Calu3 (cell line): ENCODE measurements at regions not wholly inside any gene's neighbourhood (a gene's known extent, or its start where the extent isn't known, plus 50 kb on each side); places are given as distances from the start of the nearest gene placed in this dataset.

Experiments
- BruUV-seq: library from RNA; stranded (reverse); fragments of 400-500 nt; replicated peaks from 2 replicates; lab custom pipeline; 2021; lab: Mats Ljungman, UMichigan
- CTCF ChIA-PET: fragments of 300-600 bp; sonication (Branson Sonifier 250); formaldehyde crosslinking; loops from one replicate; lab custom pipeline; 2022; ENCODE audit warnings: antibody characterized with exemption; lab: Charles Lee
- DNase-seq: peaks from one replicate; pipeline ENCODE4 v3.0.0; 2022
- H3K27ac Mint-ChIP-seq: one replicate; pipeline ENCODE4 v1.8.0; 2022; ENCODE audit warnings: mixed read lengths; ENCODE audit not compliant: unreplicated experiment
- H3K27me3 Mint-ChIP-seq: one replicate; pipeline ENCODE4 v1.8.0; 2022; ENCODE audit warnings: mixed read lengths; ENCODE audit not compliant: unreplicated experiment
- H3K36me3 Mint-ChIP-seq: one replicate; pipeline ENCODE4 v1.8.0; 2022; ENCODE audit warnings: mild to moderate bottlenecking, moderate library complexity, mixed read lengths; ENCODE audit not compliant: insufficient read depth, unreplicated experiment
- H3K4me1 Mint-ChIP-seq: one replicate; pipeline ENCODE4 v1.8.0; 2022; ENCODE audit warnings: mild to moderate bottlenecking, low read depth, mixed read lengths; ENCODE audit not compliant: unreplicated experiment
- H3K4me3 Mint-ChIP-seq: one replicate; pipeline ENCODE4 v1.8.0; 2022; ENCODE audit warnings: mild to moderate bottlenecking, low read depth, moderate library complexity, mixed read lengths; ENCODE audit not compliant: unreplicated experiment
- H3K9me3 Mint-ChIP-seq: one replicate; pipeline ENCODE4 v1.8.0; 2022; ENCODE audit warnings: low read depth, mixed read lengths; ENCODE audit not compliant: unreplicated experiment
- CTCF ChIP-seq: fragments of 200-600 bp; IDR thresholded peaks from one replicate; pipeline ENCODE4 v1.8.0; 2022; ENCODE audit warnings: antibody characterized with exemption; ENCODE audit not compliant: unreplicated experiment
- intact Hi-C: fragments of 100-400 bp; cut with micrococcal nuclease; formaldehyde crosslinking; loops from one replicate; pipeline ENCODE4 v1.10.0; 2022; ENCODE audit not compliant: unreplicated experiment

- no TSS peak for BruUV-seq
- no peak overlapping the region for H3K4me3 Mint-ChIP-seq
- CTCF ChIA-PET, result no interaction called here
- intact Hi-C loops, result no loop called here
- no peaks in the 10 kb centered on the region for H3K27me3 Mint-ChIP-seq
- H3K36me3 Mint-ChIP-seq, result no peaks in the 10 kb centered on the region
- no peak for DNase-seq
- H3K9me3 Mint-ChIP-seq, result no peaks in the 10 kb centered on the region
- no peak overlapping the region for H3K27ac Mint-ChIP-seq
- no peak for TF ChIP-seq CTCF
- H3K4me1 Mint-ChIP-seq, result no peaks in the 10 kb centered on the region
These were observed 738.4 kb downstream of the PCDH18 start for GRCh38 chr4:136793848-136794247.

- no peaks in the 10 kb centered on the region for H3K27me3 Mint-ChIP-seq
- CTCF ChIA-PET, result no interaction called here
- no peaks in the 10 kb centered on the region for H3K4me1 Mint-ChIP-seq
- H3K36me3 Mint-ChIP-seq, result no peaks in the 10 kb centered on the region
- no TSS peak for BruUV-seq
- intact Hi-C loops, result no loop called here
- no peak overlapping the region for H3K4me3 Mint-ChIP-seq
- peaks cover 11% of the 10 kb centered on the region for H3K9me3 Mint-ChIP-seq
- no peak for TF ChIP-seq CTCF
- DNase-seq, result no peak
- H3K27ac Mint-ChIP-seq, result no peak overlapping the region
These were observed 748.0 kb downstream of the PCDH18 start for GRCh38 chr4:136784326-136784725.

GRCh38 chr4:136769717-136770116 lies 762.6 kb downstream of the PCDH18 start:
- DNase-seq, result no peak
- no TSS peak for BruUV-seq
- intact Hi-C loops, result no loop called here
- Mint-ChIP-seq H3K27ac (no peak overlapping the region), H3K27me3 (no peaks in the 10 kb centered on the region), H3K4me1 (no peaks in the 10 kb centered on the region), H3K4me3 (no peak overlapping the region), H3K36me3 (no peaks in the 10 kb centered on the region), H3K9me3 (no peaks in the 10 kb centered on the region)
- TF ChIP-seq CTCF, result no peak
- CTCF ChIA-PET, result no interaction called here

- BruUV-seq, result no TSS peak
- Mint-ChIP-seq H3K4me1 (no peaks in the 10 kb centered on the region), H3K27ac (no peak overlapping the region), H3K4me3 (no peak overlapping the region), H3K9me3 (no peaks in the 10 kb centered on the region), H3K36me3 (no peaks in the 10 kb centered on the region), H3K27me3 (no peaks in the 10 kb centered on the region)
- intact Hi-C loops, result no loop called here
- TF ChIP-seq CTCF, result no peak
- no peak for DNase-seq
- CTCF ChIA-PET, result no interaction called here
These were observed 763.4 kb downstream of the PCDH18 start for GRCh38 chr4:136768925-136769275.
